ENCODE measurements at regions not wholly inside any gene's neighbourhood (a gene's known extent, or its start where the extent isn't known, plus 50 kb on each side); places are given as distances from the start of the nearest gene placed in this dataset.

DNA sequence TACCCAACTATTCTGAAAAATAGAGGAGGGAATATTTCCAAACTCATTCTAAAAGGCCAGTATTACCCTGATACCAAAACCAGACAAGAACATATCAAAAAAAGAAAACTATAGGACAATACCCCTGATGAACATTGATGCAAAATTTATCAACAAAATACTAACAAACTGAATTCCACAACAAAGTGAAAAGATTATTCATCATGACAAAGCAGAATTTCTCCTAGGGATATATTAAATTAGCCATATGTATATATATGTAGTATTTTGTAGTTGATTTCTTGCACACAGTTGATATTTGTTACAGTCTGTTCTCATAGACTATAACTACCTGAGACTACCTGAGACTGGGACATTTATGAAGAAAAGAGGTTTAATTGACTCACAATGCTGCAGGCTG is 495.0 kb upstream of the SPRY2 start:
- 0 out of 2 replicates have a peak, but pooled peaks cover 8% of the 10 kb centered on the region for H3K9me2 ChIP-seq (ENCODE audit: insufficient read depth)
- peaks cover 4% of the 10 kb centered on the region; the same call in 1 of the 2 replicates for H3K36me3 ChIP-seq (ENCODE audit: insufficient read depth)
- H3K4me1 ChIP-seq (ENCODE audit: insufficient read depth), result peaks cover 7% of the 10 kb centered on the region
- H4K20me1 ChIP-seq (replicated peaks; ENCODE audit: insufficient read depth), result no peaks in the 10 kb centered on the region
- no peaks in the 10 kb centered on the region for H3K79me2 ChIP-seq (replicated peaks; ENCODE audit: insufficient read depth)
- no peak overlapping the region for H3K27ac ChIP-seq (ENCODE audit: low read depth)
- H3F3A ChIP-seq (replicated peaks; ENCODE audit: low read depth), result no peaks in the 10 kb centered on the region
- DNase-seq (ENCODE audit: low spot score) (no peak), ATAC-seq (no peak)
- no peak for TF ChIP-seq EZH2phosphoT487 (IDR thresholded peaks at IDR 0.05; ENCODE audit: unreplicated experiment)
- TF ChIP-seq ZNF331 (CRISPR knock-in tag; IDR thresholded peaks at IDR 0.05; ENCODE audit: low read depth), result no peak
- TF ChIP-seq, protein P1, sequence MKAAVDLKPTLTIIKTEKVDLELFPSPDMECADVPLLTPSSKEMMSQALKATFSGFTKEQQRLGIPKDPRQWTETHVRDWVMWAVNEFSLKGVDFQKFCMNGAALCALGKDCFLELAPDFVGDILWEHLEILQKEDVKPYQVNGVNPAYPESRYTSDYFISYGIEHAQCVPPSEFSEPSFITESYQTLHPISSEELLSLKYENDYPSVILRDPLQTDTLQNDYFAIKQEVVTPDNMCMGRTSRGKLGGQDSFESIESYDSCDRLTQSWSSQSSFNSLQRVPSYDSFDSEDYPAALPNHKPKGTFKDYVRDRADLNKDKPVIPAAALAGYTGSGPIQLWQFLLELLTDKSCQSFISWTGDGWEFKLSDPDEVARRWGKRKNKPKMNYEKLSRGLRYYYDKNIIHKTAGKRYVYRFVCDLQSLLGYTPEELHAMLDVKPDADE (IDR thresholded peaks at IDR 0.05), result no peak
- no peak for TF ChIP-seq CREB1 (CRISPR knock-in tag; IDR thresholded peaks at IDR 0.05; ENCODE audit: low read depth)
- TF ChIP-seq JUNB (IDR thresholded peaks at IDR 0.05; ENCODE audit: unreplicated experiment), result no peak
- TF ChIP-seq, protein P2, sequence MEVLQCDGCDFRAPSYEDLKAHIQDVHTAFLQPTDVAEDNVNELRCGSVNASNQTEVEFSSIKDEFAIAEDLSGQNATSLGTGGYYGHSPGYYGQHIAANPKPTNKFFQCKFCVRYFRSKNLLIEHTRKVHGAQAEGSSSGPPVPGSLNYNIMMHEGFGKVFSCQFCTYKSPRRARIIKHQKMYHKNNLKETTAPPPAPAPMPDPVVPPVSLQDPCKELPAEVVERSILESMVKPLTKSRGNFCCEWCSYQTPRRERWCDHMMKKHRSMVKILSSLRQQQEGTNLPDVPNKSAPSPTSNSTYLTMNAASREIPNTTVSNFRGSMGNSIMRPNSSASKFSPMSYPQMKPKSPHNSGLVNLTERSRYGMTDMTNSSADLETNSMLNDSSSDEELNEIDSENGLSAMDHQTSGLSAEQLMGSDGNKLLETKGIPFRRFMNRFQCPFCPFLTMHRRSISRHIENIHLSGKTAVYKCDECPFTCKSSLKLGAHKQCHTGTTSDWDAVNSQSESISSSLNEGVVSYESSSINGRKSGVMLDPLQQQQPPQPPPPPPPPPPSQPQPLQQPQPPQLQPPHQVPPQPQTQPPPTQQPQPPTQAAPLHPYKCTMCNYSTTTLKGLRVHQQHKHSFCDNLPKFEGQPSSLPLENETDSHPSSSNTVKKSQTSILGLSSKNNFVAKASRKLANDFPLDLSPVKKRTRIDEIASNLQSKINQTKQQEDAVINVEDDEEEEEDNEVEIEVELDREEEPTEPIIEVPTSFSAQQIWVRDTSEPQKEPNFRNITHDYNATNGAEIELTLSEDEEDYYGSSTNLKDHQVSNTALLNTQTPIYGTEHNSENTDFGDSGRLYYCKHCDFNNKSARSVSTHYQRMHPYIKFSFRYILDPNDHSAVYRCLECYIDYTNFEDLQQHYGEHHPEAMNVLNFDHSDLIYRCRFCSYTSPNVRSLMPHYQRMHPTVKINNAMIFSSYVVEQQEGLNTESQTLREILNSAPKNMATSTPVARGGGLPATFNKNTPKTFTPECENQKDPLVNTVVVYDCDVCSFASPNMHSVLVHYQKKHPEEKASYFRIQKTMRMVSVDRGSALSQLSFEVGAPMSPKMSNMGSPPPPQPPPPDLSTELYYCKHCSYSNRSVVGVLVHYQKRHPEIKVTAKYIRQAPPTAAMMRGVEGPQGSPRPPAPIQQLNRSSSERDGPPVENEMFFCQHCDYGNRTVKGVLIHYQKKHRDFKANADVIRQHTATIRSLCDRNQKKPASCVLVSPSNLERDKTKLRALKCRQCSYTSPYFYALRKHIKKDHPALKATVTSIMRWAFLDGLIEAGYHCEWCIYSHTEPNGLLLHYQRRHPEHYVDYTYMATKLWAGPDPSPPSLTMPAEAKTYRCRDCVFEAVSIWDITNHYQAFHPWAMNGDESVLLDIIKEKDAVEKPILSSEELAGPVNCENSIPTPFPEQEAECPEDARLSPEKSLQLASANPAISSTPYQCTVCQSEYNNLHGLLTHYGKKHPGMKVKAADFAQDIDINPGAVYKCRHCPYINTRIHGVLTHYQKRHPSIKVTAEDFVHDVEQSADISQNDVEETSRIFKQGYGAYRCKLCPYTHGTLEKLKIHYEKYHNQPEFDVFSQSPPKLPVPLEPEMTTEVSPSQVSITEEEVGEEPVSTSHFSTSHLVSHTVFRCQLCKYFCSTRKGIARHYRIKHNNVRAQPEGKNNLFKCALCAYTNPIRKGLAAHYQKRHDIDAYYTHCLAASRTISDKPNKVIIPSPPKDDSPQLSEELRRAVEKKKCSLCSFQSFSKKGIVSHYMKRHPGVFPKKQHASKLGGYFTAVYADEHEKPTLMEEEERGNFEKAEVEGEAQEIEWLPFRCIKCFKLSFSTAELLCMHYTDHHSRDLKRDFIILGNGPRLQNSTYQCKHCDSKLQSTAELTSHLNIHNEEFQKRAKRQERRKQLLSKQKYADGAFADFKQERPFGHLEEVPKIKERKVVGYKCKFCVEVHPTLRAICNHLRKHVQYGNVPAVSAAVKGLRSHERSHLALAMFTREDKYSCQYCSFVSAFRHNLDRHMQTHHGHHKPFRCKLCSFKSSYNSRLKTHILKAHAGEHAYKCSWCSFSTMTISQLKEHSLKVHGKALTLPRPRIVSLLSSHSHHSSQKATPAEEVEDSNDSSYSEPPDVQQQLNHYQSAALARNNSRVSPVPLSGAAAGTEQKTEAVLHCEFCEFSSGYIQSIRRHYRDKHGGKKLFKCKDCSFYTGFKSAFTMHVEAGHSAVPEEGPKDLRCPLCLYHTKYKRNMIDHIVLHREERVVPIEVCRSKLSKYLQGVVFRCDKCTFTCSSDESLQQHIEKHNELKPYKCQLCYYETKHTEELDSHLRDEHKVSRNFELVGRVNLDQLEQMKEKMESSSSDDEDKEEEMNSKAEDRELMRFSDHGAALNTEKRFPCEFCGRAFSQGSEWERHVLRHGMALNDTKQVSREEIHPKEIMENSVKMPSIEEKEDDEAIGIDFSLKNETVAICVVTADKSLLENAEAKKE (CRISPR knock-in tag; IDR thresholded peaks at IDR 0.05), result no peak
- TF ChIP-seq, protein P3, sequence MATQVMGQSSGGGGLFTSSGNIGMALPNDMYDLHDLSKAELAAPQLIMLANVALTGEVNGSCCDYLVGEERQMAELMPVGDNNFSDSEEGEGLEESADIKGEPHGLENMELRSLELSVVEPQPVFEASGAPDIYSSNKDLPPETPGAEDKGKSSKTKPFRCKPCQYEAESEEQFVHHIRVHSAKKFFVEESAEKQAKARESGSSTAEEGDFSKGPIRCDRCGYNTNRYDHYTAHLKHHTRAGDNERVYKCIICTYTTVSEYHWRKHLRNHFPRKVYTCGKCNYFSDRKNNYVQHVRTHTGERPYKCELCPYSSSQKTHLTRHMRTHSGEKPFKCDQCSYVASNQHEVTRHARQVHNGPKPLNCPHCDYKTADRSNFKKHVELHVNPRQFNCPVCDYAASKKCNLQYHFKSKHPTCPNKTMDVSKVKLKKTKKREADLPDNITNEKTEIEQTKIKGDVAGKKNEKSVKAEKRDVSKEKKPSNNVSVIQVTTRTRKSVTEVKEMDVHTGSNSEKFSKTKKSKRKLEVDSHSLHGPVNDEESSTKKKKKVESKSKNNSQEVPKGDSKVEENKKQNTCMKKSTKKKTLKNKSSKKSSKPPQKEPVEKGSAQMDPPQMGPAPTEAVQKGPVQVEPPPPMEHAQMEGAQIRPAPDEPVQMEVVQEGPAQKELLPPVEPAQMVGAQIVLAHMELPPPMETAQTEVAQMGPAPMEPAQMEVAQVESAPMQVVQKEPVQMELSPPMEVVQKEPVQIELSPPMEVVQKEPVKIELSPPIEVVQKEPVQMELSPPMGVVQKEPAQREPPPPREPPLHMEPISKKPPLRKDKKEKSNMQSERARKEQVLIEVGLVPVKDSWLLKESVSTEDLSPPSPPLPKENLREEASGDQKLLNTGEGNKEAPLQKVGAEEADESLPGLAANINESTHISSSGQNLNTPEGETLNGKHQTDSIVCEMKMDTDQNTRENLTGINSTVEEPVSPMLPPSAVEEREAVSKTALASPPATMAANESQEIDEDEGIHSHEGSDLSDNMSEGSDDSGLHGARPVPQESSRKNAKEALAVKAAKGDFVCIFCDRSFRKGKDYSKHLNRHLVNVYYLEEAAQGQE (IDR thresholded peaks at IDR 0.05; ENCODE audit: unreplicated experiment), result no peak
- TF ChIP-seq ZNF114 (CRISPR knock-in tag; IDR thresholded peaks at IDR 0.05), result no peak
- no peak for TF ChIP-seq EZH2 (IDR thresholded peaks at IDR 0.05; ENCODE audit: low read depth, unreplicated experiment)
- no peak for TF ChIP-seq STAT1 (IDR thresholded peaks at IDR 0.05; ENCODE audit: unreplicated experiment)
- TF ChIP-seq POLR2AphosphoS5 (IDR thresholded peaks at IDR 0.05; ENCODE audit: low read depth), result no peak
- Mint-ChIP-seq H3K4me3 (no peak overlapping the region), H3K4me1 (no peaks in the 10 kb centered on the region), H3K27ac (no peak overlapping the region), H3K36me3 (ENCODE audit: low read depth) (peaks cover 34% of the 10 kb centered on the region), H3K9me3 (peaks cover 43% of the 10 kb centered on the region), H3K27me3 (ENCODE audit: insufficient read depth, low read depth, poor library complexity) (peaks cover 3% of the 10 kb centered on the region)
- H3K27me3 ChIP-seq (ENCODE audit: insufficient read depth), result no peaks in the 10 kb centered on the region
- no peak overlapping the region for H2AFZ ChIP-seq
- H3K4me2 ChIP-seq, result no peak overlapping the region
- H3K4me3 ChIP-seq, result no peak overlapping the region
